ENCODE measurements at regions not wholly inside any gene's neighbourhood (a gene's known extent, or its start where the extent isn't known, plus 50 kb on each side); places are given as distances from the start of the nearest gene placed in this dataset.

- no peak for DNase-seq
- peaks cover 3% of the 10 kb centered on the region; the same call in 1 of the 2 replicates for H3K9me3 ChIP-seq (ENCODE audit: insufficient read depth, low read depth)
- H4K20me1 ChIP-seq (ENCODE audit: insufficient read depth), result no peaks in the 10 kb centered on the region
- no peak overlapping the region for H3K4me3 ChIP-seq
- H3K79me2 ChIP-seq (ENCODE audit: low read depth), result no peaks in the 10 kb centered on the region
- TF ChIP-seq CTCF (conservative IDR thresholded peaks at IDR 0.05) (no peak), EZH2 (IDR thresholded peaks at IDR 0.05; ENCODE audit: low read depth) (no peak)
- H3K36me3 ChIP-seq (ENCODE audit: low read depth), result no peaks in the 10 kb centered on the region
- H3K4me2 ChIP-seq, result no peak overlapping the region
- H3K4me1 ChIP-seq (replicated peaks; ENCODE audit: insufficient read depth), result no peaks in the 10 kb centered on the region
- no TSS peak for BruUV-seq (replicated peaks)
- no peak overlapping the region for H2AFZ ChIP-seq
- peaks cover 33% of the 10 kb centered on the region for H3K27me3 ChIP-seq (ENCODE audit: insufficient read depth, low read depth)
- no peak overlapping the region for H3K27ac ChIP-seq
- no peaks in the 10 kb centered on the region for H3F3A ChIP-seq (ENCODE audit: insufficient read depth, low read depth)
- H3K9me2 ChIP-seq (ENCODE audit: insufficient read depth), result no peaks in the 10 kb centered on the region
- ChIA-PET CTCF (no interaction called here), POLR2A (ENCODE audit: unreplicated experiment) (no interaction called here)
- intact Hi-C loops (cut with micrococcal nuclease; ENCODE audit: unreplicated experiment), result no loop called here
These were observed 87.1 kb upstream of the PAXBP1 start for GRCh38 chr21:32858628-32859027.

GRCh38 chr21:32860399-32860798, 88.8 kb upstream of the PAXBP1 start:
- ChIA-PET POLR2A (ENCODE audit: unreplicated experiment) (no interaction called here), CTCF (no interaction called here)
- no peak for DNase-seq
- Histone ChIP-seq H3K36me3 (ENCODE audit: low read depth) (no peaks in the 10 kb centered on the region), H3K9me2 (ENCODE audit: insufficient read depth) (no peaks in the 10 kb centered on the region), H4K20me1 (ENCODE audit: insufficient read depth) (no peaks in the 10 kb centered on the region), H3K4me3 (no peak overlapping the region), H3K4me2 (no peak overlapping the region), H3K27me3 (ENCODE audit: insufficient read depth, low read depth) (peaks cover 37% of the 10 kb centered on the region), H3K4me1 (replicated peaks; ENCODE audit: insufficient read depth) (no peaks in the 10 kb centered on the region), H3F3A (ENCODE audit: insufficient read depth, low read depth) (no peaks in the 10 kb centered on the region), H3K27ac (no peak overlapping the region), H3K9me3 (ENCODE audit: insufficient read depth, low read depth) (peaks cover under 1% of the 10 kb centered on the region; the same call in 1 of the 2 replicates), H3K79me2 (ENCODE audit: low read depth) (no peaks in the 10 kb centered on the region), H2AFZ (no peak overlapping the region)
- intact Hi-C loops (cut with micrococcal nuclease; ENCODE audit: unreplicated experiment), result no loop called here
- TF ChIP-seq CTCF (conservative IDR thresholded peaks at IDR 0.05) (no peak), EZH2 (IDR thresholded peaks at IDR 0.05; ENCODE audit: low read depth) (no peak)
- BruUV-seq (replicated peaks), result no TSS peak

DNA sequence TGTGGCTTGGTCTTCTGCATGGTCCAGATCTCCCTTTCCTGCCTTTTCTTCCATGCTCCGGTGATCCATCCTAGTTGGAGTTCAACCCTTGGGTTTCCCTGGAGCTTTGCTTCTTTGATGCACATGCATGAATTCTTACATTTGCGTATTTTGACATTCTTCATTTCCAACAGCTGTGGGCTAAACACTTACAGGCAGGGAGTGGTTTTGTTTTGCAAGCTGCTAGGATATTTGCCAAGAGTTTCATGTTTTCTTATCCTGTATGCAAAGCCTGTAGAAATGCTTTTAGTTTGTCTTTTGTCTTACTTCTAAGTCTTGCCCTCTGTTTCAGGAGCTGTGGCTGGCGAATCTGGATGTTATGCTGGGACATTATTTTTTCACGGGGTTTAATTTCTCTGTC, 90.3 kb upstream of the PAXBP1 start:
- peaks cover 45% of the 10 kb centered on the region for H3K27me3 ChIP-seq (ENCODE audit: insufficient read depth, low read depth)
- POLR2A ChIA-PET (ENCODE audit: unreplicated experiment), result no interaction called here
- intact Hi-C loops (cut with micrococcal nuclease; ENCODE audit: unreplicated experiment), result no loop called here

More for the DNA sequence above, 90.3 kb upstream of the PAXBP1 start:
- Histone ChIP-seq H3K27ac (no peak overlapping the region), H3K79me2 (ENCODE audit: low read depth) (no peaks in the 10 kb centered on the region), H3K4me2 (no peak overlapping the region), H3K9me3 (ENCODE audit: insufficient read depth, low read depth) (no peaks in the 10 kb centered on the region), H3K36me3 (ENCODE audit: low read depth) (no peaks in the 10 kb centered on the region), H3K4me1 (replicated peaks; ENCODE audit: insufficient read depth) (no peaks in the 10 kb centered on the region), H2AFZ (no peak overlapping the region), H3K4me3 (no peak overlapping the region), H3F3A (ENCODE audit: insufficient read depth, low read depth) (no peaks in the 10 kb centered on the region), H3K9me2 (ENCODE audit: insufficient read depth) (no peaks in the 10 kb centered on the region), H4K20me1 (ENCODE audit: insufficient read depth) (no peaks in the 10 kb centered on the region)
- no peak for DNase-seq
- TF ChIP-seq EZH2 (IDR thresholded peaks at IDR 0.05; ENCODE audit: low read depth), result no peak
- no peak for TF ChIP-seq CTCF (conservative IDR thresholded peaks at IDR 0.05)
- CTCF ChIA-PET, result no interaction called here
- BruUV-seq (replicated peaks), result no TSS peak
